GM21717 (cell line): ENCODE measurements at regions not wholly inside any gene's neighbourhood (a gene's known extent, or its start where the extent isn't known, plus 50 kb on each side); places are given as distances from the start of the nearest gene placed in this dataset.

ENCODE experiments used
- ATAC-seq: cut with Tn5 transposase; IDR thresholded peaks from one replicate; pipeline ENCODE4 v1.9.1; 2021; ENCODE audit warnings: mild to moderate bottlenecking, moderate library complexity; ENCODE audit not compliant: unreplicated experiment

GRCh38 chr11:122354025-122354697 is 238.1 kb upstream of the BLID start:
- ATAC-seq, result no peak

- ATAC-seq, result no peak
These were observed 237.5 kb upstream of the BLID start for GRCh38 chr11:122353561-122353960.

- no peak for ATAC-seq
These were observed 232.8 kb upstream of the BLID start for GRCh38 chr11:122348659-122349409.

- no peak for ATAC-seq
These were observed 230.0 kb upstream of the BLID start for GRCh38 chr11:122346006-122346405.

- no peak for ATAC-seq
These were observed 229.6 kb upstream of the BLID start for GRCh38 chr11:122345586-122345985.

GRCh38 chr11:122344215-122344614 is 228.2 kb upstream of the BLID start:
- no peak for ATAC-seq

- no peak for ATAC-seq
These were observed 227.2 kb upstream of the BLID start for GRCh38 chr11:122343210-122343609.

GRCh38 chr11:122342089-122342744 is 226.2 kb upstream of the BLID start:
- no peak for ATAC-seq

GRCh38 chr11:122341477-122341876 is 225.5 kb upstream of the BLID start:
- ATAC-seq, result no peak

- ATAC-seq, result no peak
These were observed 224.7 kb upstream of the BLID start for GRCh38 chr11:122340607-122341290.

- ATAC-seq, result no peak
These were observed 223.5 kb upstream of the BLID start for GRCh38 chr11:122339436-122340060.

- ATAC-seq, result no peak
These were observed 221.7 kb upstream of the BLID start for GRCh38 chr11:122337704-122338103.

- no peak for ATAC-seq
These were observed 221.2 kb upstream of the BLID start for GRCh38 chr11:122337241-122337640.

- ATAC-seq, result no peak
These were observed 220.7 kb upstream of the BLID start for GRCh38 chr11:122336706-122337105.

- ATAC-seq, result no peak
These were observed 218.7 kb upstream of the BLID start for GRCh38 chr11:122334546-122335339.

- ATAC-seq, result no peak
These were observed 217.5 kb upstream of the BLID start for GRCh38 chr11:122333467-122333866.

- no peak for ATAC-seq
These were observed 215.1 kb upstream of the BLID start for GRCh38 chr11:122331079-122331478.

GRCh38 chr11:122330279-122330965 is 214.4 kb upstream of the BLID start:
- no peak for ATAC-seq

- ATAC-seq, result no peak
These were observed 211.5 kb upstream of the BLID start for GRCh38 chr11:122327528-122327927.
